ENCODE measurements at regions not wholly inside any gene's neighbourhood (a gene's known extent, or its start where the extent isn't known, plus 50 kb on each side); places are given as distances from the start of the nearest gene placed in this dataset.

GRCh38 chr3:106617276-106617675 lies 748.5 kb upstream of the CBLB start:
- no peak for DNase-seq (ENCODE audit: low read depth)

DNA sequence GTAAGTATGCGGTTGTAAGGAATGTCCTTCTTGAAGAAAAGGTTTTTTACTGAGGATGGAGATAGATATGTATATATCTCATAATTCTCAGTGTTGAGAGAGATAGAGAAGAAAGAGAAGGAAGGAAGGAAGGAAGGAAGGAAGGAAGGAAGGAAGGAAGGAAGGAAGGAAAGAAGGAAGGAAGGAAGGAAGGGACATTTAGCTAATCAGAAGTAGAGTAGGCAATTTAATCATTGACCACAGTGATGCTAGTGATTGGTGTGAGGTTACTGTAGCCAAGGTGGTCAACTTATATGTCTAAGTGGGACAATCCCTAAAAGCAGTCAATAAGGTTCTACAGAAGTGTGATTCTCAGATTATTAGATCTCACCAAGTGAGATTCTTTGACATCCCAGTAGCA lies 751.8 kb upstream of the CBLB start:
- no peak for DNase-seq (ENCODE audit: low read depth)

DNA sequence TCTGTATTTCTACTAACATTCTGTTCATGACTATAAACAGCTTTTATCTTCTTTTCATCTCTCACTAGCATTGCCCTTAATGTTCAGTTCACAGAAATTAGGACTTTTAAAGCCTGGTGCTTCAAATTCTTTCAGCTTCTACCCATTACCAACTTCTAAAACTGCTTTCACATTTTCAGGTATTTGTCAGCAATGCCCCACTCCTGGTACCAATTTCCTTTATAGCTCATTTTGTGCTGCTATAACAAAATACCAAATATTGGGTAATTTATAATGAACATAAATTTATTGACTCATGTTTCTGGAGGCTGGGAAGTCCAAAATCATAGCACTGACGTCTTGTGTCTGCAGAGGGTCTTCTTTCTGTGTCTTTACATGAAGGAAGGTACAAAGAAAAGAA lies 753.1 kb upstream of the CCDC54 start:
- DNase-seq (ENCODE audit: low read depth) = no peak

- no peak for DNase-seq (ENCODE audit: low read depth)
These were observed 748.8 kb upstream of the CCDC54 start for GRCh38 chr3:106628407-106628806.

DNA sequence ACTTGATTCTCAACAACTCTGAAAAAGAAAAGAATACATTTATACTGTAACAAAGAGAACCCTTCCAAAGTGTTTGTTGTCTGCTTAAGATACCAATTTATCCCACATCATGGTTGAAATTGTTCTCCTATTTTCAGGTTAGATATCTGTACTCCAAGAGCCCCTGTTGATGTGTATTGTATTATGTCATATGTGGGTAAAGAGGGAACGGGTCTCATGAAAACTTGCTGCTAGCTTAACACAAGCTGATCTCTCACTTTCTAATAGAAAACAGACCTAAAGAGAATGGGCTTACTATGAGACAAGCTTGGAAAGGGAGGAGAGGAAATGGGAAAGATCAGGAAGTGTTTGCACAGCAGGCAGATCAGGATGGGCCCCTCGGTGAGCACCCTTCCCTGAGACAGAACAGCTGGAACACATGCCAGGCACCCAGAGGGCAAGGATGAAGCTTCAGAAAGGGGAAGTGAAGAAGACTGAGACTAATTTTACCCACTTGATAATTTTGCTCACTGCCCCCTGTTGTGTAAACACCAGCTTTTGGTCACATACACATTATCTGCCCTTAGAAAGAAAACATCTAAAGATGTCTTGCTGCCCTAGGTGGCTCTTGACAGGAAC lies 747.9 kb upstream of the CCDC54 start:
- DNase-seq (ENCODE audit: low read depth) = no peak

DNA sequence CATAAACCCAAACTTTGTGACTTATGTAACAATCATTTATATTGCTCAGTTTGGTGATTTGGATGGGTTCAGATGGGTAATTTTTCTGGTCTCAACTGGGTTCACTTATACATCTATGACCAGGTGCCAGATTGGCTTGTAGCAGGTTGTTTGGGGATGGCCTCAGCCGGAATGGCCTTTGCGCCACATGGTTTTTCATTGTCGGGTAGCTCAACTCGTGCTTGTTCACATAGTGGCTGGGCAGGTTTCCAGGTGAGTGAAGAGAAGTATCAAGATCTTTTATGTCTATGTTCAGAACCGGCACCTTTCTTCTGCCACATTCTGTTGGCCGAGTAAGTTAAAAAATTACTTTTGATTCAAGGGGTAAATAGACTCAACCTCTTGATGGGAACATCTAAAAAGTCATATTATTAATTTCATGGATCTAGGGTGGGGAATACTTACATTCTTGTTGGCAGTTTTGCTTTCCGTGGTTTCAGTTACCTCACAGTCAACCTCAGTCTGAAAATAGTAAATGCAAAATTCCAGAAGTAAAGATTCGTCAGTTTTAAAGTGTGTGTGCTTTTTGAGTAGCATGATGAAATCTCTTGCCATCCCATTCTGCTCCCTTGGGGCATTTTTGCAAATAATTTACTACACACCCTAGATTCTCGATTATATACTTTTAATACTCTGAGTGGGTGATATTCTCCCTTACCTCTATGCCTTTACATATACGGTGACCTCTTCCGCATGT lies 745.7 kb upstream of the CCDC54 start:
- no peak for DNase-seq (ENCODE audit: low read depth)

- DNase-seq (ENCODE audit: low read depth) = no peak
These were observed 742.0 kb upstream of the CCDC54 start for GRCh38 chr3:106635271-106635670.

DNA sequence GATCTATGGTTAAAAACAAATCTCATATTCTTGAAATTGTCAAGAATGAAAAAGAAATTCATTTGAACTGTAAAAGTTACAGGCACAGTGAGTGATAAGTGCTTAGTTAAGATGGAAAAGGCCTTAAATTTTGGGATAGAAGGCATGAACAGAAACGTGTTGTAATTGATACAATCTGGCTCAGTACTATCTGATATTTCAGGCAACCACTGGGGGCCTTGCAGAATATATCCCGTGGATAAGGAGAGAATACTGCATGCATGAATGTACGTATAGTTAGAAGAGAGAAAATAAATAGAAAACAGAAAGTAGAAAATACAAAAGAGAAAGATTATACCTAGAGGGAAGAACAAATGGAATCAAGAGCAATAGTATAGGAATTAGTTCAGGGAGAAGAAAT lies 741.4 kb upstream of the CCDC54 start:
- no peak for DNase-seq (ENCODE audit: low read depth)

DNA sequence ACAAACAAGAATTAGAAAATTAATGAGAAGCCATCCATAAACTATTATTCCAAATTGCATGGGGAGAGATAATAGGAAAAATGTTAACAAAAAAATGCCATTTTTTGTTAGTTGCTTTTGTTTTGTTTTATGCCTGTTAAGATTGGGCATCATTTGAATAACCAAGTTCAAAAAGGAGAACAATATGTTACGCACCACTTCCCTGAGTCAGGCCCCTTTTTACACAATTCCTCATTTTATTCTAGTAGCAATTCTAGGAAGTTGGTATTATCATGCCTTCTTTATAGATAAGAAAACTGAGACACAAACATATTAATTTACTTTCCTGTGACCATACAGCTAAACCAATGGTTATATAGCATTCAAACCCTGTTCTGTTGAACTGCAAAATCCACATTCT lies 736.9 kb upstream of the CCDC54 start:
- DNase-seq (ENCODE audit: low read depth) = no peak

DNA sequence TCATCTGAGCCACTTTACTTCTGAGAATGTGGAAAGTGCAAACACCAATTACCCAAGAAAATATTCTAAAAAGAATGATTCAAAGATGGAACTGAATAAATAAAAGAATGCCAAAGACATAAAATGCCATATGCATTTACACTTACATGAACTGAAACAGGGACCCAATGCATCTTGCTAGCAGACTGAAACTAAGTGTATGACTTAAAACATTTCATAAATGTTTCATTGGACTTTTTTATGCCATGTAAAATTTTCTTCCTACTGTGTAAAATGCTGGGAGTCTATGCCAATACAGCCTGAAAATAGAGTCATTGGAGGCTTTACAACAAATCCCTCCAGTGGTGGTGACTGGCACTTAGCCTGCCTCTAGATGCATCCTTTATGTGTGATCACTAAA lies 735.1 kb upstream of the CCDC54 start:
- DNase-seq (ENCODE audit: low read depth) = no peak

DNA sequence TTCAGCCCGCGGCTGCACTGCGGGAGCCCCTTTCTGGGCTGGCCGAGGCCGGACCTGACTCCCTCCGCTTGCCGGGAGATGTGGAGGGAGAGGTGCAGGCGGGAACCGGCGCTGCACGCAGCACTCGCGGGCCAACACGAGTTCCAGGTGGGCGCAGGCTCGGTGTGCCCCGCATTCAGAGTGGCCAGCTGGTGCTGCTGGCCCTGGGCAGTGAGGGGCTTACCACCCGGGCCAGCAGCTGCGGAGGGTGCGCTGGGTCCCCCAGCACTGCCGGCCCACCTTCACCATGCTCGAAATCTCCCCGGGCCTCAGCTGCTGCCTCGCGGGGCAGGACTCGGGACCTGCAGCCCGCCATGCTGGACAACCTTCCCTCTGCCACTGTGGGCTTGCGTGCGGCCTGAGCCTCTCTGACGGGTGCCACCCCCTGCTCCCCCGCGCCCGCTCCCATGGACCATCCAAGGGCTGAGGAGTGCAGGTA lies 733.5 kb upstream of the CCDC54 start:
- DNase-seq (ENCODE audit: low read depth) = no peak

DNA sequence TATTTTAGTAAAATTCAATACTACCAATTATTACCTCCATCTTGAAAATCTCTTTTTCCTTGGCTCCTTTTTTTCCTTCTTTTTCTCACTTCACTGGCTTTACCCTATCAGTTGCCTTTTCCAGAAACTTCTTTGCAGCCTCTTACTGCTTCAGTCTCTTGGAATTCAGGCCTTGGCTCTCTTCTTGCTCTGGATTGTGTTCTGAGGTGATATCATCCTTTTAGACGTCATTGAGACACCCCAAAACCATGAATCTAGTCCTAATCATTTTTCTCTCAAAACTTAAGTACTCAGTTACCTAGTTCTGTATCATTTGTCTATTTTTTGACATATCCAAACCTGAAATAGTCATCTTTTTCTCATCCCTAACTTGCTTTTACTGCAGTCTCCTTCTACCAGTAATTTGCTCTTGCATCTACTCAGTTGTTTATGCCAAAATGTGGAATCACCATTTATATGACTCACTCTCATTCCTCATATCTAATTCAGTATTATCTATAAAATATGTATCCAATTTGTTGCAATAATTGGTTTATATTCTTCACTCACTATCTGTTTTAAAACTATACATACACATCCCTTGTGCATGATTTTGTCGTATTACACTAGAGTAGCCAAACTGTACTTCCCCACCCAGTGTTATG lies 703.2 kb upstream of the CCDC54 start:
- no peak for DNase-seq (ENCODE audit: low read depth)

- no peak for DNase-seq (ENCODE audit: low read depth)
These were observed 701.8 kb upstream of the CCDC54 start for GRCh38 chr3:106675451-106675850.

- DNase-seq (ENCODE audit: low read depth) = no peak
These were observed 698.4 kb upstream of the CCDC54 start for GRCh38 chr3:106678657-106679390.

- DNase-seq (ENCODE audit: low read depth) = no peak
These were observed 693.2 kb upstream of the CCDC54 start for GRCh38 chr3:106683953-106684620.

GRCh38 chr3:106685745-106686144 lies 691.5 kb upstream of the CCDC54 start:
- no peak for DNase-seq (ENCODE audit: low read depth)

DNA sequence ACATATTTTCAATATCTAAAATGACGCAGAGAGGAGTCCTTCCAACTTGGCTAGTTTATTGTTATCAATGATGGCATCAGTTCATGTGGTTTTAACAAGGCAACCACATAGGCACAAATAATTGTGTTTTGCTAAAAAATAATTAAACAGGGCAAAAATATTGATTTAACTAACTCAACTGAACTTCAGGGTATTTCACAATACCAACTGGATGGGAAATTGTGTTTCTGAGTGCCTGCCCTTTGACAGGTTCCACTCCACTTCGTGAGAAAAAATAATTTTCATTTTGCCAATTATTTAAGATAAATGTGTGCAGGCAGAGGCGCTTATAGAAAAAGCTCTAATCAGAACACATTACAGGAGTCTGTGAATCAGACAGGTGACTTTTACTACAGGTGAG lies 689.3 kb upstream of the CCDC54 start:
- DNase-seq (ENCODE audit: low read depth) = no peak

GRCh38 chr3:106688464-106688863 lies 688.8 kb upstream of the CCDC54 start:
- DNase-seq (ENCODE audit: low read depth) = no peak

- DNase-seq (ENCODE audit: low read depth) = no peak
These were observed 685.8 kb upstream of the CCDC54 start for GRCh38 chr3:106691476-106691875.

DNA sequence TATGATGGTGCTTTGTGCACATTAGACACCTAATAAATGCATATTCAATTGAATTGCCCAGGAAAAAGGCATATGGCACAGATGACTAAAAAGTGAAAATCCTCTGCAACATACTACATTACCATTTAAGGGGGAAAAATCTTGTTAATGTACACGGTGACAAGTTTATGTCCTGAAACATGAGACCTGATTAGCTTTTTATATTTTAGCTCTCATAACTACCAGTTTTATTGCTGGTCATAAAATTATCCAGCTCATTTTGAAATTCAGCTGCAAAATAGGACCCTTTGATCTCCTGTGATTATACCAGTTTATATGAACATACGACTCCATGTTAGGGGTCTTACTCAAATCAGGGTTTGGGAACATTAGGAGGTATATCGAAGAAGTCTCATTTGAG lies 684.6 kb upstream of the CCDC54 start:
- no peak for DNase-seq (ENCODE audit: low read depth)

GRCh38 chr3:106699122-106699521 lies 678.1 kb upstream of the CCDC54 start:
- no peak for DNase-seq (ENCODE audit: low read depth)

- no peak for DNase-seq (ENCODE audit: low read depth)
These were observed 676.3 kb upstream of the CCDC54 start for GRCh38 chr3:106700981-106701380.

All from T-helper 22 cell (primary cell).